ENCODE measurements at regions not wholly inside any gene's neighbourhood (a gene's known extent, or its start where the extent isn't known, plus 50 kb on each side); places are given as distances from the start of the nearest gene placed in this dataset.

DNA sequence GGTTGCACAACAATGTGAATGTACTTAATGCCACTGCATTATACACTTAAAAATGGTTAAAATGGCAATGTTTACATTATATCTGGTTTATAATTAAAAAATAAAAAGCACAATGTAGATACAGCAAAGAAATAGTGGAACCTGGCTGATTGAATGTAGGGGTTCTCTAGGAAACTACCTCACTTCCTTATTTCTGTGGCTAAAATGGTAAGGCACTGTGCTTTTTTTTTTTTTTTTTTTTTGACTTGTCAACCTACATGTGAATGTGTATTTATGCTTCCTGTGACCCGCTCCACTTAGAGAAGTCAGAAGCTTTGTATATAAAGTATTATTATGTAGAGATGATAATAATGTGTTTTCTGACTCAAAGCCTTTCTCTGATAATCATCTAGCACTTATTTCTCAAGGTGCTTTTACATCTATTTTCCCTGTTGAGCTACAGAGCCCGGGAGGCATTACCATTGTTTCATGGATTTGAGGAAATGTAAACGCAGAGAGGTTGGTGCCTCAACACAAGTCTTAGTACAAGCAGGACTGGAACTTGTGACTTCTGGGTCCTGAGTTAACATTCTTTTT, 55.0 kb downstream of the SOX4 start:
- DNase-seq: no peak

DNA sequence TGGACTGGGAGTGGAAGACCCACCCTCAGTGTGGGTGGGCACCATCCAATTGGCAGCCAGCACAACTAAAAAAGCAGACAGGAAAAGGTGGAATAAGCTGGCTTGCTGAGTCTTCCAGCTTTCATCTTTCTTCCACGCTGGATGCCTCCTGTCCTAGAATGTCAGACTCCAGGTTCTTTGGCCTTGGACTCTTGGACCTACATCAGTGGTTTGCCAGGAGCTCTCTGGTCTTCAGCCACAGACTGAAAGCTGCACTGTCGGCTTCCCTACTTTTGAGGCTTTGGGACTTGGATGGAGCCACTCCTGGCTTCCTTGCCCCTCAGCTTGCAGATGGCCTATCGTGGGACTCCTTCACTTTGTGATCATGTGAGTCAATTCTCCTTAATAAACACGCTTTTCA, 59.8 kb downstream of the SOX4 start:
- no peak for DNase-seq

- DNase-seq: no peak
Observed at GRCh38 chr6:21653905-21654304, 60.4 kb downstream of the SOX4 start.

DNA sequence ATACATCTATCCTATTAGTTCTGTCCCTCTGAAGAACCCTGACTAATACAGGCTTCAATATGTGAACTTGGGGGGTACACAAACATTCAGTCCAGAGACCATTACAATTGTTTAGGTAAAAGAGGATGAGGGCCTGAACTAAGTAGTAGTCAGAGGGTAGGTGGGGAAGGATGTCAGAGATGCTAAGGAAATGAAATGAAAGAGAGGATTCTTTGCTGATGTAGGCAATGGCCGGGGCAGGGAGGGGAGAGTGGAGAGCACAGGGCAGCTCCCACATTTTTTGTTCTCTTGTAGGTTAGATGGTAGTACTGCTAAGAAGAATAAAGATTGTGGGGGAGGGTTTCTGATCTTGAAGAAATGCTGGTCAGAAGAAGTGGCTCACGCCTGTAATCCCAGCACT, 60.8 kb downstream of the SOX4 start:
- no peak for DNase-seq

DNA sequence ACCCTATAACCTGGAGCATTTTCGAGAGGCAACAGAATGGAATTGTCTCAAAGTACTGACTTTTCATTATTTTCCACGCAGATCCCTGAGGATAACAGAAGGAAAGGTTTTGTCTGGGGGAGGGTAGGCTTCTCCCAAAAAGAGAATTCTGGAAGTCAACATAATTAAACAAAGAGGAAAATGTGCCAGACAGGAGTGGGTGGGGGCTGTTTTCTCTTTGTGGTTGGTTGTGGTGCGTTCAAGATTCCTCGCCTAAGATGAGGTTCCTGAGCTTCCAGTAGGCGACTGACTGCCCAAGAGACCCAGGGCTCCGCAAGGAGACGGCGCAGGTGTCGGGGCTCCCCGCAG, 70.4 kb downstream of the SOX4 start:
- no peak for DNase-seq

- DNase-seq: peak; percentile 12
Observed at GRCh38 chr6:21664314-21665109, 71.0 kb downstream of the SOX4 start.

DNA sequence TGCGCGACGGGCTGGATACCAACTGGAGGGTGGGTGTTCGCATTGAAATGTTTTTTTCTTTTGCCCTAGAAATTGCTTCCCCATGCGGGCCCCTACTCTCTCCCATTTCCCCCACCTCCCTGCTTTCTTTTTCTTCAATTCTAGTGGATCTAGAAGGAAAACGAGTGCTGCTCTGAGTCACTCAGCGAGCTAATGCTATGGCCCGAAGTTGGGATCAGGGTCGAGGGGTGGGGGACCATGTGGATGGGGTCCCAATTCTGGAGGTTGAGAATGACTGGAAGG, 71.5 kb downstream of the SOX4 start:
- DNase-seq: no peak

DNA sequence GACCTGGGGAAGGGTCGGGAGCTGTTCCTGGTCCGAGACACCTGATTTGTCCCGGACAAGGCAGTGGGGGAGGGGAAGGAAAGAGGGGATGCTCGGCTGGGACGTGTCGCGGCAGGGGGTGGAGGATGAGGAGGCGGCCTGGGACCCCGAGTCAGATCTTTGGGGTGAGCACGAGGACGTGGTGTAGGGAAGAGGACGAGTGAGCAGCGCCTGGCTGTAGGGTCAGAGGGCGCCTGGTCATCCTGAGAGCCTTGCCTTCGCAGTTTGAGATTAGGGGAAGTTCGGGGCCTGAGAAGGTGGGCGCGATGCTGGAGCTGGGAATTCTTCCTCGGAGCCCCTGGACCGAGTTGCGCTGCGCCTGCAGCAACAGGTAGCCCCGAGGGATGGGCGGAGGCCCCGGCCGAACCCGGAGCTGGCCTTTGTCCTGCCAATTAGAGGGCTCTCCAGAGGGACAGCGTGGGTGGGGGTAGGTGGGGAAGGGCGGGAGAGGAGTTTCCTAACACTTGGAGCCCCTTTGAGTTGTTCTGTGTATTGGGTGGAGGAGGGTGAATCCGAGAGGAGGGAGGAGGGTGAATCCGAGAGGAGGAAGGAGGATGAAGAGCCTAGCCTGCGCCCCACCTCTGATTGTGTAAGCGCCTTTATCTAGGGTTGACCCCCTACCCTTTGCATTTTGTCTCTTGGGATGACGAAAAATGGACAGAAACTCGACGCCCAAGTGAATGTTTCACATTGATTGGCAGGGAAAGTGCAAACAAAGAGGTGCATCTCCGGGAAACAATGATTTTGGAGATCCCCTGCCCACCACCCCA, 72.0 kb downstream of the SOX4 start:
- no peak for DNase-seq

DNA sequence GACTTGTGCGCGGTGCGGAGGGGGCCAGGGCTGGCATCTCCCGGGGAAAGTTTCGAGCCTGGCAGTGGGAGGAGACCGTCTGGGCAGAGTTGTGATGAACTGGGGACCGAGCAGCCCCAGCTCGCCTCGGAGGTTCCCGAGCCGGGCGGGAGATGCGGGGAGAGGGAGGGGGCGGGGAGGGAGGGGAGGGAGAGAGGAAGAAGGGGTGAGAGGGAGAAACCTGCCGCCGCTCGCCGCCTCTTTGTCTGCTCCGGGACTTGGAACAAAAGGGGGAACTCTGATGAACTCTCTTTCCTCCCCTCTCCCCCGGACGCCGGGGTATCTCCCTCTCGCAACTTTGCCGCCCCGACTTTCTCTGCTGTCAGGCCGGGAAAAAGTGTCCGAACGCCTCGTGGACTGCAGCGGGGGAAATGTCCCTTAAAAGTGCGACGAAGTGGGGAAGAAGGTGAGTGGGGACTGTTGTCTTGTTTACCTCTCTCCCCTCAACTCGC, 72.7 kb downstream of the SOX4 start:
- DNase-seq: no peak

DNA sequence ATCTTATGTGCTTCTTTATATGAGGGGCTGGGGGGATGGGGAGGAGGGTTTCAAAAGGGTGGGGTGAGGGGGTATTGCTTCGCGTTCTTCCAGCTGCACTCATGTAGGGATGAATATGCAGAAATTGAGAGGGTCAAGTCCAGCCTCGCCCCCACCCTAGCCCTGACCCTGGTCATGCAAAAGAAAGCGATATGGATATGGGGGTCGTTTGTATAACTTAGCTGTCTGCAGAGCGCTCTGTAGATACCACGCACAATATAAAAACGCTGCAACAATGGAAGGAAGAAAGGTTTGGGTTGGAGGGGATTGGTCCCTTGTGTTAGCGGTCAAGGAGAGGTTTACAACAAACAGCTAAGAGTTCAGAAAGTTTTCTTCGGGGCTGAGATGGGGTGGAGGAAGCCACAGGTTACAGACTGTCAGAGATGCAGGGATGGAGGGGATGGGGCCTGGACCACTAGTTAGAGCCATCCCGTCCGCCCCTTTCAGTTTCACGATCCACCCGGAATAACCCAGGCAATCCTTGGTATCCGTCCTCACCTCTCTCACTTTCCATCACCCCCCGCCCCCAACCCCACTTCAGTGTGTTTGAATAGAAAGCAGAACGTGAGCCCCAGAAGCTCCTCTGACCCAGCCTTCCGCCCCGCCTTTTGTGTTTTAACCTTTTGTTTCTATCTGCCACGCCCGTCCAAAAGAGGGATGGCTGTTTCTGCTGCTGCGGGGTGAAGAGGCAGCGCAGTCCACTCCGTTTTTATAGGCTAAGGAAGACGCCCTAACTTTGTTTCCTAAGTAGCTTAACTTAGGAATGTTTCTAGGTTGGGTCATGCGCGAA, 73.5 kb downstream of the SOX4 start:
- peak; percentile 10 for DNase-seq

DNA sequence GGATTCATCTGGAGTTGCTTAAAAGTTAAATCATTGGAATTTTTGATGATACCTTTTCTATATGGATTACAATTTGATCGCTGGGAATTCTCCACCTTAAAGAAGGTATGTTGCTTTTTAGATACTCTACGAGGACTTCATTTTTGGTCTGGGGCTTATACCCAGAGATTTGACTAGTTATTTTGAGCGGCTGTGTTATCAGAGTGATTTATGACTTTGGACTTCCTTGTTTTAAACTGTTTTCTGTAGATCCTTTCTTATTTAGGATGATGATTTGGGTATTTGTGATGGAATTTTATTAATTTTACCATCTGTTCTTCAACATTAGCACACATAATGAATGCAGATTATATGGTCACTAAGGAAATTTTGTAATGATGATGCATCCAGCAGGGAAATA, 75.2 kb downstream of the SOX4 start:
- DNase-seq: no peak

- DNase-seq: no peak
Observed at GRCh38 chr6:21676769-21677168, 83.2 kb downstream of the SOX4 start.

DNA sequence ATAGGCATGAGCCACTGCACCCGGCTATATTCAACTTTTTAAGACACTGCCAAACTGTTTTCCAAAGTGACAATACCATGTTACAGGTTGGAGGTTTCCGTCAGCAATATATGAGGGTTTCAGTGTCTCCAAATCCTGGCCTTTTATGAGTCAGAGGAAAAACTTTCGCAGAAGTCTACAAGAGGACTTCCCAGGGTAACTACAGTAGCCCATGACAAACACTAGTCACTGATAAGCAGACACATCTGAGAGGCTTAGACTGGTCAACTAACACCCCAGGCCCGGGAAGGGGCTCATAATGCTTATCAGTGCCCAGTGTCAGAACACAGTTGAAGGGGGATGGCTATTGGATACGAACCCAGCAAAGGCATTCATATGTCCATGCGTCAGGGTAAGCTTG, 85.4 kb downstream of the SOX4 start:
- DNase-seq: peak; percentile 74

GRCh38 chr6:21679761-21680265, 86.3 kb downstream of the SOX4 start:
- DNase-seq: peak; percentile 88

- no peak for DNase-seq
Observed at GRCh38 chr6:21680611-21681010, 87.1 kb downstream of the SOX4 start.

DNA sequence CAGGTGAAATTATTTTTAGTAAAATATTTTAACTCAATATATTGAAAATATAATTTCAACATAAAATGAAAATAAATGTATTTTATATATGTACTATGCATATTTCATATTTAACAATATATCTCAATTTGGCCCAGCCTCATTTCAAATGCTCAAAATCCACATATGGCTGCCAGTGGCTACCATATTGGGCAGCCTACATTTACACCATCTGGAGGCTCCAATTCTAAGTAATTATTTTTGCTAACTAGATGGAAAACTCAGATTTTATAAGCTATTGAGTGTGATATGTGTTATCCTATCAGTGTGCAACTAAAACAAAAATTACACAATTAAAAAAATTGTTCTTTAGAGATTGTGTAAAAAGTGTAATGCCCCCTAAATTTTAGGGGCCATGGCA, 96.9 kb downstream of the SOX4 start:
- DNase-seq: no peak

DNA sequence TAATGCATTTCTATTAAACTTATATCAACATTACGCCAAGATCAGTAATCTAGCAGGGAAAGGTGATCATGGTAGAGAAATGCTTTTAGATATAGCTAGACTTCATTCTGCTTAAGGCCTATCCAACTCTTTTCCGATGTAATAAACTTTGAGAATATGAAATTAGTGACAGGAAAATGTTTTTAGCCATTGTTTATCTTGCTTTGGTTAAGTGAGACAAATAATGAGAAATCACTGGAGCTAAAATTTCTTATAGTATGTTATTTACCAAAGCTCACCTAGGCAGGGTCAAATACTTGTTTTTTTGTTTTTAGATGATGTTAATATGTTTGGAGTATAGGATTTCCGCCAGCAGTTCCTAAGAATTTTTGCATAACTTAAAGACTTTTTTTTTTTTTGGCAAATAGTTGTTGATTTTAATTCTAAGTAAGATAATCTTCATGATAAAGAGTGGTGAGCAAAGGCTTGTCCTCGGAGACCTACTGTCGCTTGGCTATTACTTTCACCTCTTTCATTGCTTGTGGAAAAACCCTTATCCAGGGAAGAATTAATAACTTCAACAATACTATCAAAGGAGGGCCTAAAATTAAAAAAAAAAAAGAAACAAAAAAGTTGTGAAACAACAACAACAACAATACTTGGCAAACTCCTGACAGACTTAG, 98.3 kb downstream of the SOX4 start:
- DNase-seq: no peak

GRCh38 chr6:21692721-21693120, 99.2 kb downstream of the SOX4 start:
- DNase-seq: no peak

DNA sequence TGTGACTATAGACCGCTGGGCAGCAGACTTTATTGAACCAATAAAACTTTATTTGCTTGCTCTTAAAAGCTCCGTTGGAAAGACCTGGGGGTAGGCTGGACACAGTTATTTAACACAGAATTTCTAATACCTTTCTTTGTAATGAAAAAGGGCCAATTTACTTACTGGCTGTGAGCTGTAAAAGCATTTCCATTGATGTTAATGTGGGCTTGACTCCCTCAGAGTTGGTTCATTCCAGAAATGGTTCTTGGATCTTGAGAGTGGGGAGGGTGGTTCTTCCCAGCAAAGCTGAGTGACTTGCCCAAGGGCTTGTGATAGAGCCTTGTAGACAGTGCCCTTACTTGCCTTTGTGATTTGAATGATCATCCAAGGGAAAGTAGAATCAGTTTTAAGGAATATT, 100.6 kb downstream of the SOX4 start:
- no peak for DNase-seq

GRCh38 chr6:21707524-21708319, 114.2 kb downstream of the SOX4 start:
- no peak for DNase-seq

GRCh38 chr6:21708320-21708580, 114.7 kb downstream of the SOX4 start:
- no peak for DNase-seq

DNA sequence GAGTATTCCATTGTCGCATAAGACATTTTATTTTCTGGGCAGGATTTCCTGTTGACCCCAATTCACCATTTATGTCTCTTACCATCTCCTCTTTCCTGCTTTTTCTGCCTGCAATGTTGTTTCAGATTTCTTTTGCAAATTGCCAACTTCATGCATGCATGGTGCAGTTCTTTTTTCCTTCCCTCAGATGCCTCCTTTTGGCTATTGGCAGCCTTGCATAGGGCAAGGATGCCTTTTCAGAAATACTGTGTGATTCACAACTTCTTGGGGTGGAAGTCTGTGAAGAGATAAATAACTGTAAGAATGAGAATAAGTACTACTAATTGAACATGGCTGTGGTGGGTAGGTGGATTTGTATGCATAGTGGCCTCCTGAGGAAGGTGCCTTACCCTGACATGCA, 116.7 kb downstream of the SOX4 start:
- DNase-seq: no peak
